HepG2 (cell line): ENCODE measurements at regions not wholly inside any gene's neighbourhood (a gene's known extent, or its start where the extent isn't known, plus 50 kb on each side); places are given as distances from the start of the nearest gene placed in this dataset.

ENCODE experiments used
- ATAD3A ChIP-seq: sonication (generic); formaldehyde crosslinking; IDR thresholded peaks from 2 replicates; pipeline ENCODE4 v1.4.0; 2020; ENCODE audit warnings: missing genetic modification reagents
- MAZ ChIP-seq, 2 experiments: sonication (generic) in 1 of 2; formaldehyde crosslinking in 1 of 2; IDR thresholded peaks; 2 replicates each; pipeline versions ENCODE4 v1.5.0 to v1.6.1; 2012 to 2020; ENCODE audit warnings: low read depth in 2 of 2, mild to moderate bottlenecking in 2 of 2, borderline replicate concordance in 1 of 2, improper control_type of control experiment in 1 of 2, low read length in 1 of 2, missing genetic modification reagents in 1 of 2, moderate library complexity in 1 of 2
- MYC ChIP-seq: sonication (generic); formaldehyde crosslinking; IDR thresholded peaks from 2 replicates; pipeline ENCODE4 v1.9.0; 2021; ENCODE audit warnings: missing genetic modification reagents, borderline replicate concordance
- NCOA5 ChIP-seq: sonication (generic); formaldehyde crosslinking; IDR thresholded peaks from 2 replicates; pipeline ENCODE4 v1.4.0; 2020; ENCODE audit warnings: missing genetic modification reagents
- NONO ChIP-seq, 2 experiments: fragments of 450-650 bp in 1 of 2; sonication (generic) in 1 of 2; formaldehyde crosslinking in 1 of 2; IDR thresholded peaks in 1 of 2; conservative IDR thresholded peaks in 1 of 2; 2 replicates each; pipeline versions ENCODE4 v1.6.1 to v1.8.0; 2017 to 2022; ENCODE audit warnings: mild to moderate bottlenecking in 1 of 2, missing genetic modification reagents in 1 of 2, moderate library complexity in 1 of 2
- NR2F6 ChIP-seq, 2 experiments: IDR thresholded peaks; 2 replicates each; pipeline ENCODE4 v1.6.1; 2016; ENCODE audit warnings: antibody characterized with exemption in 1 of 2, mild to moderate bottlenecking in 1 of 2
- PITX1 ChIP-seq: sonication (generic); formaldehyde crosslinking; IDR thresholded peaks from 2 replicates; pipeline ENCODE4 v1.5.1; 2020; ENCODE audit warnings: mild to moderate bottlenecking, missing genetic modification reagents
- SKI ChIP-seq: fragments of 450-650 bp; IDR thresholded peaks from one replicate; pipeline ENCODE4 v1.6.1; 2018; ENCODE audit warnings: mild to moderate bottlenecking; ENCODE audit not compliant: partially characterized antibody
- SP140L ChIP-seq: sonication (generic); formaldehyde crosslinking; IDR thresholded peaks from 2 replicates; pipeline ENCODE4 v1.4.0; 2020; ENCODE audit warnings: missing genetic modification reagents, borderline replicate concordance
- SP4 ChIP-seq: sonication (generic); formaldehyde crosslinking; IDR thresholded peaks from 2 replicates; pipeline ENCODE4 v1.8.1; 2023; ENCODE audit warnings: mild to moderate bottlenecking, missing genetic modification reagents
- TMF1 ChIP-seq: sonication (generic); formaldehyde crosslinking; IDR thresholded peaks from 2 replicates; pipeline ENCODE4 v1.8.1; 2022; ENCODE audit warnings: low read depth, missing genetic modification reagents
- ZNF138 ChIP-seq: sonication (generic); formaldehyde crosslinking; IDR thresholded peaks from 2 replicates; pipeline ENCODE4 v1.5.0; 2020; ENCODE audit warnings: mild to moderate bottlenecking, low read depth, missing genetic modification reagents
- ZNF205 ChIP-seq: IDR thresholded peaks from 2 replicates; pipeline ENCODE4 v1.6.1; 2018; ENCODE audit warnings: missing biosample characterization, missing genetic modification reagents
- ZNF629 ChIP-seq: sonication (generic); formaldehyde crosslinking; conservative IDR thresholded peaks from 2 replicates; pipeline ENCODE4 v1.5.0; 2020; ENCODE audit warnings: missing genetic modification reagents
- ZSCAN21 ChIP-seq: sonication (generic); formaldehyde crosslinking; IDR thresholded peaks from 2 replicates; pipeline ENCODE4 v1.8.0; 2022; ENCODE audit warnings: mild to moderate bottlenecking, missing genetic modification reagents, moderate library complexity, borderline replicate concordance
- TF ChIP-seq, protein P1 (sequence below): IDR thresholded peaks from 2 replicates; pipeline ENCODE4 v1.6.1; 2016; ENCODE audit warnings: control low read depth
- TF ChIP-seq, protein P2 (sequence below): sonication (generic); formaldehyde crosslinking; IDR thresholded peaks from 2 replicates; pipeline ENCODE4 v1.9.0; 2022; ENCODE audit warnings: missing genetic modification reagents, mild to moderate bottlenecking, borderline replicate concordance
- TF ChIP-seq, protein P3 (sequence below): sonication (generic); formaldehyde crosslinking; IDR thresholded peaks from 2 replicates; pipeline ENCODE4 v1.4.0; 2020; ENCODE audit warnings: missing genetic modification reagents
- TF ChIP-seq, protein P4 (sequence below): sonication (generic); formaldehyde crosslinking; IDR thresholded peaks from 2 replicates; pipeline ENCODE4 v1.5.0; 2020; ENCODE audit warnings: mild to moderate bottlenecking, missing genetic modification reagents, borderline replicate concordance

DNA sequence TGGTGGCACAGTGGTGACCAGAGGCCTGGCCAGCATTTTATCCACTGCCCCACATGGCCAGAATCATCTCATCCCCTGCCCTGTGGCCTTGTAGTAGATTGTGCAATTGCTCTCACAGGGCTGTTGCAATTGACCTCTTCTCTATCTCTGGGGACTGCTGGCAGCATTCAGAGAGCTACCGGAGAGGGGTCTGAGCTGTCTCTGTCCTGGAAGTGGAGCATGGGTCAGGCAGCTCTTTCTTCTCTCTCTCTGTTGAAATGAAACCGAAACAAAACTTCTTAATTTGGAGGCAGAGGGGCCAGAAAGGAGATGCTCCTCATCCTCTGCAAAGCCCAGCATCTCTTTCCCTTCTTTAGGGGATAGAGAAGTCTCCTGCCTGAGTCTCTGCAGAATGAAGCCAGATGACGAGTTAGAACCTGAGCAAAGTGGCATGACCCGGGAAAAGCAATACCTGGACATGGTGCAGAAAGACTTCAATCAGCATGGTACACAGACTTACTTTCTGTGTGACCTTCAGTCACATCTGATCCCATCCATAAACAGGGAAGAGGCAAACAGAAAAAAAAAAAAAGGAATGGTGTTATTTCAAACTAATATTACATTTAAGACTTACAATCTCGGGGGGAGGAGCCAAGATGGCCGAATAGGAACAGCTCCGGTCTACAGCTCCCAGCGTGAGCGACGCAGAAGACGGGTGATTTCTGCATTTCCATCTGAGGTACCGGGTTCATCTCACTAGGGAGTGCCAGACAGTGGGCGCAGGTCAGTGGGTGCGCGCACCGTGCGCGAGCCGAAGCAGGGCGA, 144.5 kb upstream of the BCL6 start (continued):
- TF ChIP-seq MAZ (IDR thresholded peaks at IDR 0.05; ENCODE audit: borderline replicate concordance, low read depth, low read length) (no peak; the same call in 1 of the 2 replicates), MAZ (CRISPR knock-in tag; IDR thresholded peaks at IDR 0.05; ENCODE audit: low read depth) (0 out of 2 replicates have a peak, but pooled peaks have one; percentile 26), NCOA5 (CRISPR knock-in tag) (no peak), ZNF629 (CRISPR knock-in tag) (peak; percentile 19; the same call in 1 of the 2 replicates), MYC (CRISPR knock-in tag) (peak; percentile 64; the same call in 1 of the 2 replicates), ZSCAN21 (CRISPR knock-in tag) (no peak), SP140L (peak; percentile 79; the same call in 1 of the 2 replicates), TMF1 (CRISPR knock-in tag) (no peak), NR2F6 (IDR thresholded peaks at IDR 0.05) (peak; percentile 64), NR2F6 (CRISPR knock-in tag; IDR thresholded peaks at IDR 0.05) (peak; percentile 86), PITX1 (CRISPR knock-in tag) (peak; percentile 37; the same call in 1 of the 2 replicates), ZNF205 (CRISPR knock-in tag) (peak; percentile 78; the same call in 1 of the 2 replicates), ATAD3A (no peak), SKI (peak; percentile 41), NONO (IDR thresholded peaks at IDR 0.05) (no peak), NONO (CRISPR knock-in tag; conservative IDR thresholded peaks at IDR 0.05) (peak; percentile 60; the same call in 1 of the 2 replicates), SP4 (CRISPR knock-in tag) (peak; percentile 17; the same call in 1 of the 2 replicates), ZNF138 (CRISPR knock-in tag) (no peak)
- TF ChIP-seq, protein P1, sequence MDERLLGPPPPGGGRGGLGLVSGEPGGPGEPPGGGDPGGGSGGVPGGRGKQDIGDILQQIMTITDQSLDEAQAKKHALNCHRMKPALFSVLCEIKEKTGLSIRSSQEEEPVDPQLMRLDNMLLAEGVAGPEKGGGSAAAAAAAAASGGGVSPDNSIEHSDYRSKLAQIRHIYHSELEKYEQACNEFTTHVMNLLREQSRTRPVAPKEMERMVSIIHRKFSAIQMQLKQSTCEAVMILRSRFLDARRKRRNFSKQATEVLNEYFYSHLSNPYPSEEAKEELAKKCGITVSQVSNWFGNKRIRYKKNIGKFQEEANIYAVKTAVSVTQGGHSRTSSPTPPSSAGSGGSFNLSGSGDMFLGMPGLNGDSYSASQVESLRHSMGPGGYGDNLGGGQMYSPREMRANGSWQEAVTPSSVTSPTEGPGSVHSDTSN = no peak
- TF ChIP-seq, protein P2, sequence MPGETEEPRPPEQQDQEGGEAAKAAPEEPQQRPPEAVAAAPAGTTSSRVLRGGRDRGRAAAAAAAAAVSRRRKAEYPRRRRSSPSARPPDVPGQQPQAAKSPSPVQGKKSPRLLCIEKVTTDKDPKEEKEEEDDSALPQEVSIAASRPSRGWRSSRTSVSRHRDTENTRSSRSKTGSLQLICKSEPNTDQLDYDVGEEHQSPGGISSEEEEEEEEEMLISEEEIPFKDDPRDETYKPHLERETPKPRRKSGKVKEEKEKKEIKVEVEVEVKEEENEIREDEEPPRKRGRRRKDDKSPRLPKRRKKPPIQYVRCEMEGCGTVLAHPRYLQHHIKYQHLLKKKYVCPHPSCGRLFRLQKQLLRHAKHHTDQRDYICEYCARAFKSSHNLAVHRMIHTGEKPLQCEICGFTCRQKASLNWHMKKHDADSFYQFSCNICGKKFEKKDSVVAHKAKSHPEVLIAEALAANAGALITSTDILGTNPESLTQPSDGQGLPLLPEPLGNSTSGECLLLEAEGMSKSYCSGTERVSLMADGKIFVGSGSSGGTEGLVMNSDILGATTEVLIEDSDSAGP (CRISPR knock-in tag) = no peak
- TF ChIP-seq, protein P3, sequence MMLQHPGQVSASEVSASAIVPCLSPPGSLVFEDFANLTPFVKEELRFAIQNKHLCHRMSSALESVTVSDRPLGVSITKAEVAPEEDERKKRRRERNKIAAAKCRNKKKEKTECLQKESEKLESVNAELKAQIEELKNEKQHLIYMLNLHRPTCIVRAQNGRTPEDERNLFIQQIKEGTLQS (CRISPR knock-in tag) = no peak
- TF ChIP-seq, protein P4, sequence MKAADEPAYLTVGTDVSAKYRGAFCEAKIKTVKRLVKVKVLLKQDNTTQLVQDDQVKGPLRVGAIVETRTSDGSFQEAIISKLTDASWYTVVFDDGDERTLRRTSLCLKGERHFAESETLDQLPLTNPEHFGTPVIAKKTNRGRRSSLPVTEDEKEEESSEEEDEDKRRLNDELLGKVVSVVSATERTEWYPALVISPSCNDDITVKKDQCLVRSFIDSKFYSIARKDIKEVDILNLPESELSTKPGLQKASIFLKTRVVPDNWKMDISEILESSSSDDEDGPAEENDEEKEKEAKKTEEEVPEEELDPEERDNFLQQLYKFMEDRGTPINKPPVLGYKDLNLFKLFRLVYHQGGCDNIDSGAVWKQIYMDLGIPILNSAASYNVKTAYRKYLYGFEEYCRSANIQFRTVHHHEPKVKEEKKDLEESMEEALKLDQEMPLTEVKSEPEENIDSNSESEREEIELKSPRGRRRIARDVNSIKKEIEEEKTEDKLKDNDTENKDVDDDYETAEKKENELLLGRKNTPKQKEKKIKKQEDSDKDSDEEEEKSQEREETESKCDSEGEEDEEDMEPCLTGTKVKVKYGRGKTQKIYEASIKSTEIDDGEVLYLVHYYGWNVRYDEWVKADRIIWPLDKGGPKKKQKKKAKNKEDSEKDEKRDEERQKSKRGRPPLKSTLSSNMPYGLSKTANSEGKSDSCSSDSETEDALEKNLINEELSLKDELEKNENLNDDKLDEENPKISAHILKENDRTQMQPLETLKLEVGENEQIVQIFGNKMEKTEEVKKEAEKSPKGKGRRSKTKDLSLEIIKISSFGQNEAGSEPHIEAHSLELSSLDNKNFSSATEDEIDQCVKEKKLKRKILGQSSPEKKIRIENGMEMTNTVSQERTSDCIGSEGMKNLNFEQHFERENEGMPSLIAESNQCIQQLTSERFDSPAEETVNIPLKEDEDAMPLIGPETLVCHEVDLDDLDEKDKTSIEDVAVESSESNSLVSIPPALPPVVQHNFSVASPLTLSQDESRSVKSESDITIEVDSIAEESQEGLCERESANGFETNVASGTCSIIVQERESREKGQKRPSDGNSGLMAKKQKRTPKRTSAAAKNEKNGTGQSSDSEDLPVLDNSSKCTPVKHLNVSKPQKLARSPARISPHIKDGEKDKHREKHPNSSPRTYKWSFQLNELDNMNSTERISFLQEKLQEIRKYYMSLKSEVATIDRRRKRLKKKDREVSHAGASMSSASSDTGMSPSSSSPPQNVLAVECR (CRISPR knock-in tag) = peak; percentile 63; the same call in 1 of the 2 replicates
